ENCODE measurements at regions not wholly inside any gene's neighbourhood (a gene's known extent, or its start where the extent isn't known, plus 50 kb on each side); places are given as distances from the start of the nearest gene placed in this dataset.

DNA sequence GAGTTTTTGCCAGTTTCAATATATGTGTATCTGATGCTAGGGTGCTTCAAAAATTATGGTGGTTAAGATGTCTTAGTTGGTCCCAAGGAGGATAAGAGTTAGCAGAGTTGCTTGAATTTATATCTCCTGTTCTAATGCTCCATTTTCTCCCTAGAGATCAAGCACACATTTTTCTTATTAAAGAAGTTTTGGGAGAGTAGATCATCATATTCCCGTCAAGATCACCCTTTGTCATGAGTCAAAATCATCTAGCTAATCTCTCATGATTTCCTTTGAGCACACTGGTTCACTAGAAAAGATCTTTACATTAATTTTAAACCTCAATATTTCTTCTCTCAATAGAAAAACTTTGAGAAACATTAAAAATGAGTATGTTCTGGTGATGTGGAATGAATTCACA lies 429.9 kb upstream of the SEMA3A start:
- no peak overlapping the region for H3K4me2 ChIP-seq (ENCODE audit: low read length)
- no peaks in the 10 kb centered on the region for H3K79me2 ChIP-seq (ENCODE audit: low read length)
- H2AFZ ChIP-seq (ENCODE audit: low read depth, low read length) = no peak overlapping the region
- H3K36me3 ChIP-seq (replicated peaks; ENCODE audit: low read depth, low read length) = no peaks in the 10 kb centered on the region
- no peaks in the 10 kb centered on the region for H4K20me1 ChIP-seq (ENCODE audit: insufficient read depth, low read length)
- H3K9me3 ChIP-seq (ENCODE audit: insufficient read depth, low read length) = no peaks in the 10 kb centered on the region
- H3K9ac ChIP-seq (ENCODE audit: low read length) = no peak overlapping the region
- no peak overlapping the region for H3K27ac ChIP-seq (ENCODE audit: low read length)
- H3K27me3 ChIP-seq (ENCODE audit: low read depth, low read length) = no peaks in the 10 kb centered on the region
- no peak for TF ChIP-seq EZH2phosphoT487 (IDR thresholded peaks at IDR 0.05; ENCODE audit: low read depth)
- TF ChIP-seq, protein P1, sequence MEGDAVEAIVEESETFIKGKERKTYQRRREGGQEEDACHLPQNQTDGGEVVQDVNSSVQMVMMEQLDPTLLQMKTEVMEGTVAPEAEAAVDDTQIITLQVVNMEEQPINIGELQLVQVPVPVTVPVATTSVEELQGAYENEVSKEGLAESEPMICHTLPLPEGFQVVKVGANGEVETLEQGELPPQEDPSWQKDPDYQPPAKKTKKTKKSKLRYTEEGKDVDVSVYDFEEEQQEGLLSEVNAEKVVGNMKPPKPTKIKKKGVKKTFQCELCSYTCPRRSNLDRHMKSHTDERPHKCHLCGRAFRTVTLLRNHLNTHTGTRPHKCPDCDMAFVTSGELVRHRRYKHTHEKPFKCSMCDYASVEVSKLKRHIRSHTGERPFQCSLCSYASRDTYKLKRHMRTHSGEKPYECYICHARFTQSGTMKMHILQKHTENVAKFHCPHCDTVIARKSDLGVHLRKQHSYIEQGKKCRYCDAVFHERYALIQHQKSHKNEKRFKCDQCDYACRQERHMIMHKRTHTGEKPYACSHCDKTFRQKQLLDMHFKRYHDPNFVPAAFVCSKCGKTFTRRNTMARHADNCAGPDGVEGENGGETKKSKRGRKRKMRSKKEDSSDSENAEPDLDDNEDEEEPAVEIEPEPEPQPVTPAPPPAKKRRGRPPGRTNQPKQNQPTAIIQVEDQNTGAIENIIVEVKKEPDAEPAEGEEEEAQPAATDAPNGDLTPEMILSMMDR (IDR thresholded peaks at IDR 0.05; ENCODE audit: low read depth, low read length) = no peak
- no peak overlapping the region for H3K4me3 ChIP-seq (ENCODE audit: low read length)
- no peaks in the 10 kb centered on the region for H3K4me1 ChIP-seq (ENCODE audit: low read length)

DNA sequence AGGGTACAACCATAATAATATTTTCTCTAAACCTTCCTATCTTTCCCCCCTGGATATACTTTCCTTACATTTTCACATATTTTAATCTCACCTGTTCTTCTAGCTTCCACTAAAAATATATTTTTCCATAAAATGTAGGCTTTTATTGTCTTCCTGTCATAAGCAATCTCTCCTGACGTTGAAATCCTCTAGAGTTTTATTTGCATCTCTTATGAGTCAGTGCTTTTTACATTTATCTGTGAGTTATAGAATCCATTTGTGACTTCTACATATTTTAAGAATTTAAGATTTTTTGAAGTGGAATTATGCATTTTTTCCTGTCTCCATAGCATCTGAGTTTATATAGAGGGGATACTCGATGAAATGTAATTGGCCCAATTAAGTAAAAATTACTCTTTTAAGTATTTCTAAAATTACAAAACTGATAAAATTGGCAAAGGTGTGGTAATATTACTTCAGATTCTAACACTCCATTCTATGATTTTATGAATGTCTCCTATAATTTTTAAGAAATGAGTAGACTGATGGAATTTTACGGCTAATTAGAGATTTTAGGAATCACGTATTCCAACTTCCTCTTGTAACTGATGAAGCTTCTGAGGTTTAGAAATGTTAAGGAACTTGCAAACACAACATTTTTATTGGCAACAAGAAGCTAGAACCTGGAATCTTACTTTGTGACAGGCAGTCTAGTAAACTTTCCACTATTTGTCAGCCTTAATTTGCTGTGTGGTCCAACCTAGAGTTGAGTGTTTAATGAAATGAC lies 422.9 kb upstream of the SEMA3A start:
- H3K27me3 ChIP-seq (ENCODE audit: low read depth, low read length) = no peaks in the 10 kb centered on the region
- TF ChIP-seq, protein P1 (IDR thresholded peaks at IDR 0.05; ENCODE audit: low read depth, low read length) = no peak
- no peak for TF ChIP-seq EZH2phosphoT487 (IDR thresholded peaks at IDR 0.05; ENCODE audit: low read depth)
- no peaks in the 10 kb centered on the region for H3K36me3 ChIP-seq (replicated peaks; ENCODE audit: low read depth, low read length)
- H3K9me3 ChIP-seq (ENCODE audit: insufficient read depth, low read length) = no peaks in the 10 kb centered on the region
- H3K9ac ChIP-seq (ENCODE audit: low read length) = no peak overlapping the region
- no peaks in the 10 kb centered on the region for H4K20me1 ChIP-seq (ENCODE audit: insufficient read depth, low read length)
- no peak overlapping the region for H3K27ac ChIP-seq (ENCODE audit: low read length)
- no peak overlapping the region for H3K4me2 ChIP-seq (ENCODE audit: low read length)
- no peak overlapping the region for H3K4me3 ChIP-seq (ENCODE audit: low read length)
- H3K79me2 ChIP-seq (ENCODE audit: low read length) = no peaks in the 10 kb centered on the region
- no peaks in the 10 kb centered on the region for H3K4me1 ChIP-seq (ENCODE audit: low read length)
- H2AFZ ChIP-seq (ENCODE audit: low read depth, low read length) = no peak overlapping the region

DNA sequence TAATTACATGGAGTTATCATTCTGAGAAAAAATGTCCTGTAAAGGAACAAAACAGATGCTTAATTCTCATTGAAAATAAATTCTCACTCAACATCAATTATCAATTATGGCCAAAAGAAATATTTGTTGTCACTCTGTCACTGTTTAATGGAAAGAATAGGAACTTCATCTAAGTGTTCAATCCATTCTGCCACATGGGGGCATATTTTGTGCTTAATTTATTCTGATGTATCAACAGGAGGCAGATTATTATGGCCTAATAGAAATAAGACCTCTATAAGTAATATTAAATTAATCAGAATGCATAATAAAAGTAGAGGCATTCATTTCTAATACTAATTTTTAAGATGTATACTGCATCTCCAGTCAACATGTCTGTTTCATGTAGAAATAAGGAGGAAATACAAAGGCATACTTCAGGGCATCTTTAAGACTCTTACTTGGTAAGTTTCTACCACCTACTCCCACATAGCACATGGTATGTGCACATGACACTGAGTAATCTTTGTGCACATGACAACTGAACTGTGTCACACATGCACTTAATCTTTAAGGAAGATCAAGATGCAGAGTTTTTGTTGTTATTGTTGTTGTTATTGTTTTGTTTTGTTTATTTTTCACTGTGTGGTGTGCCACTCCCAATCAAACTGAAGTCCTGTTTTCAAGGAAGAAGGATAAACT lies 420.4 kb upstream of the SEMA3A start:
- Histone ChIP-seq H2AFZ (ENCODE audit: low read depth, low read length) (no peak overlapping the region), H3K27ac (ENCODE audit: low read length) (no peak overlapping the region)

More for the DNA sequence above, 420.4 kb upstream of the SEMA3A start:
- Histone ChIP-seq H3K79me2 (ENCODE audit: low read length) (no peaks in the 10 kb centered on the region), H3K36me3 (replicated peaks; ENCODE audit: low read depth, low read length) (no peaks in the 10 kb centered on the region), H3K4me1 (ENCODE audit: low read length) (no peaks in the 10 kb centered on the region), H3K27me3 (ENCODE audit: low read depth, low read length) (no peaks in the 10 kb centered on the region), H3K4me2 (ENCODE audit: low read length) (no peak overlapping the region), H4K20me1 (ENCODE audit: insufficient read depth, low read length) (no peaks in the 10 kb centered on the region), H3K9ac (ENCODE audit: low read length) (no peak overlapping the region), H3K4me3 (ENCODE audit: low read length) (no peak overlapping the region), H3K9me3 (ENCODE audit: insufficient read depth, low read length) (no peaks in the 10 kb centered on the region)
- TF ChIP-seq, protein P1 (IDR thresholded peaks at IDR 0.05; ENCODE audit: low read depth, low read length) = no peak
- no peak for TF ChIP-seq EZH2phosphoT487 (IDR thresholded peaks at IDR 0.05; ENCODE audit: low read depth)

Data from OCI-LY3 (cell line).